PC-3 (cell line): ENCODE measurements at regions not wholly inside any gene's neighbourhood (a gene's known extent, or its start where the extent isn't known, plus 50 kb on each side); places are given as distances from the start of the nearest gene placed in this dataset.

Source experiments
- CTCF ChIP-seq: fragments of 300-600 bp; sonication (generic); conservative IDR thresholded peaks from 2 replicates; pipeline ENCODE4 v1.5.1; 2017; ENCODE audit warnings: antibody characterized with exemption, low read depth, mild to moderate bottlenecking, low read length
- EZH2 ChIP-seq: fragments of 300-600 bp; sonication (generic); IDR thresholded peaks from one replicate; pipeline ENCODE4 v1.6.1; 2017; ENCODE audit warnings: antibody characterized with exemption, mild to moderate bottlenecking, low read length; ENCODE audit not compliant: unreplicated experiment

DNA sequence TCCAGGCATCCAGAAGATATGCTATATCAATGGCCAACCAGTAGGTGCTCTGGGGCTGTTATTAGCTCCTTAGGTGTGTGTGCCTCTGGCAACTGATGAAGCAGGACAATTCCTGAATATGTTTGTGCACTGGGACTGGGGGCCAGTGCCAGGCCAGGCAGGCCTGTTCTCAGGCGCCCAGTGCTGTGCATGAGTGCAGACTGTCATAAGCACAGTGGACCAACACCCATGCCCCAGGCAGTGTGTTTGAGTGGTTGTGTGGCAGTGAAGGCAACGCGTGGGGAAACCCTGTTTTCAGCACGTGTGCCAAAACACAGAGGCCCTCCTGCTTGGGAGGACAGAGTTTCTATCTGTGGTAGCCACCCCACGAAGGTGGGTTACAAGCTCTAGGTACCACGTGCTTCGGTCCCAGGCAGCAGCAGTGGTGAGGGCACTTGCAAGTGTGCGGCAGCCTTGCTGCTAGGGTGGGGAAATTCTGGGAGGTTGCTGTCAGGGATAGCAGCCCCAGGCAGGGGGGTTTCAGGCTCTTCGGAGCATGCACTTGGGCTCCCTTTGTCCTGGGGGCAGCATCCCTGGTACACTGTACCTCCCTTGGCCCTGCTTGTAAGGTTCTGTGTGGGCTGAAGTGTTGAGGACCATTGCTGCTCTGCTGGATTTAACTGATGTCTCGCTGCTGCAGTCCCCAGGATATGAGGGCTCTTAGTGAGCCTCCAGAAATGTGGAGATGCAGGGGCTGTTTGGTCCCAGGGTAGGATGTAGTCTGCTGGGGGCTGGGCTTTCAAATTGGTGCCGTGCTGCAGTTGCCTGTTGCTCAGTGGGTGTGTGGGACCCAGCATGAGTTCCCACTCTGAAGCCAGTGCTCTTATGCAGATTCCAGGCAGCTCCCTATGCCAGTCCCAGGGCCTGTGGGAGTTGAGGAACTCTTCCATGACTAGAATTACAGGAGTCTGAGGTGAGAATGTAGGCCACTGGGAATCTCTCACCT is 280.9 kb downstream of the RPRM start:
- TF ChIP-seq CTCF: no peak
- TF ChIP-seq EZH2: no peak
